K562 (cell line): ENCODE measurements at regions not wholly inside any gene's neighbourhood (a gene's known extent, or its start where the extent isn't known, plus 50 kb on each side); places are given as distances from the start of the nearest gene placed in this dataset.

Experiments
- ATF7 ChIP-seq: fragments of 450-650 bp; IDR thresholded peaks from 2 replicates; pipeline ENCODE4 v1.7.1; 2014; ENCODE audit warnings: mild to moderate bottlenecking, moderate library complexity
- GABPA ChIP-seq: fragments of 200-800 bp; sonication (Bioruptor generic); conservative IDR thresholded peaks from 2 replicates; pipeline ENCODE4 v1.6.1; 2016; ENCODE audit warnings: low read depth, missing genetic modification characterization, missing compliant biosample characterization
- HLTF ChIP-seq: fragments of 450-650 bp; IDR thresholded peaks from 2 replicates; pipeline ENCODE4 v1.6.1; 2016
- HNRNPUL1 ChIP-seq: fragments of 200-400 bp; formaldehyde crosslinking; IDR thresholded peaks from 2 replicates; pipeline ENCODE4 v1.6.1; 2017; ENCODE audit warnings: low read length
- MTA3 ChIP-seq: fragments of 450-650 bp; formaldehyde crosslinking; IDR thresholded peaks from 2 replicates; pipeline ENCODE4 v1.6.1; 2017; ENCODE audit warnings: mild to moderate bottlenecking, borderline replicate concordance
- NCOR1 ChIP-seq: fragments of 450-650 bp; IDR thresholded peaks from 2 replicates; pipeline ENCODE4 v1.6.1; 2016; ENCODE audit warnings: mild to moderate bottlenecking, moderate library complexity
- NFE2 ChIP-seq: IDR thresholded peaks from 2 replicates; pipeline ENCODE4 v1.6.1; 2014; ENCODE audit warnings: antibody characterized with exemption, low read depth
- NFIX ChIP-seq: fragments of 250-450 bp; sonication (Bioruptor Pico); IDR thresholded peaks from 2 replicates; pipeline ENCODE4 v1.4.0; 2020; ENCODE audit warnings: low read depth, mild to moderate bottlenecking, moderate library complexity
- PRPF4 ChIP-seq: fragments of 200-400 bp; formaldehyde crosslinking; IDR thresholded peaks from one replicate; pipeline ENCODE4 v1.6.1; 2017; ENCODE audit warnings: low read length, low read depth, mild to moderate bottlenecking; ENCODE audit not compliant: insufficient read depth, poor library complexity, severe bottlenecking
- RHOXF2B ChIP-seq: fragments of 250-450 bp; sonication (Bioruptor Pico); conservative IDR thresholded peaks from 2 replicates; pipeline ENCODE4 v1.5.1; 2021
- SMAD4 ChIP-seq: fragments of 250-450 bp; sonication (Bioruptor Pico); conservative IDR thresholded peaks from 2 replicates; pipeline ENCODE4 v1.8.0; 2021; ENCODE audit warnings: inconsistent platforms, mild to moderate bottlenecking, moderate library complexity
- SRF ChIP-seq, 2 experiments: fragments of 250-450, 450-650 bp in 1 of 2; sonication (Bioruptor Pico) in 1 of 2; sonication (generic) in 1 of 2; formaldehyde crosslinking; IDR thresholded peaks; 2 replicates each; pipeline versions ENCODE4 v1.5.0 to v1.5.1; 2020 to 2022; ENCODE audit warnings: mild to moderate bottlenecking in 1 of 2, missing genetic modification reagents in 1 of 2
- ZNF133 ChIP-seq: fragments of 250-450 bp; sonication (Bioruptor Pico); IDR thresholded peaks from 2 replicates; pipeline ENCODE4 v1.4.0; 2020; ENCODE audit warnings: mild to moderate bottlenecking
- ZNF589 ChIP-seq: fragments of 200-800 bp; sonication (Bioruptor generic); IDR thresholded peaks from 2 replicates; pipeline ENCODE4 v1.6.1; 2016; ENCODE audit warnings: low read depth, missing genetic modification characterization, missing compliant biosample characterization
- TF ChIP-seq, protein P1 (sequence below), 2 experiments: fragments of 450-650 bp; IDR thresholded peaks; 2 replicates each; pipeline ENCODE4 v1.6.1; 2018; ENCODE audit warnings: mild to moderate bottlenecking in 2 of 2, low read depth in 1 of 2; ENCODE audit not compliant: partially characterized antibody in 2 of 2
- TF ChIP-seq, protein P2 (sequence below): sonication (generic); formaldehyde crosslinking; IDR thresholded peaks from 2 replicates; pipeline ENCODE4 v1.8.0; 2022; ENCODE audit warnings: mild to moderate bottlenecking, missing genetic modification reagents
- TF ChIP-seq, protein P3 (sequence below): sonication (generic); formaldehyde crosslinking; IDR thresholded peaks from 2 replicates; pipeline ENCODE4 v1.8.1; 2022; ENCODE audit warnings: missing genetic modification reagents

DNA sequence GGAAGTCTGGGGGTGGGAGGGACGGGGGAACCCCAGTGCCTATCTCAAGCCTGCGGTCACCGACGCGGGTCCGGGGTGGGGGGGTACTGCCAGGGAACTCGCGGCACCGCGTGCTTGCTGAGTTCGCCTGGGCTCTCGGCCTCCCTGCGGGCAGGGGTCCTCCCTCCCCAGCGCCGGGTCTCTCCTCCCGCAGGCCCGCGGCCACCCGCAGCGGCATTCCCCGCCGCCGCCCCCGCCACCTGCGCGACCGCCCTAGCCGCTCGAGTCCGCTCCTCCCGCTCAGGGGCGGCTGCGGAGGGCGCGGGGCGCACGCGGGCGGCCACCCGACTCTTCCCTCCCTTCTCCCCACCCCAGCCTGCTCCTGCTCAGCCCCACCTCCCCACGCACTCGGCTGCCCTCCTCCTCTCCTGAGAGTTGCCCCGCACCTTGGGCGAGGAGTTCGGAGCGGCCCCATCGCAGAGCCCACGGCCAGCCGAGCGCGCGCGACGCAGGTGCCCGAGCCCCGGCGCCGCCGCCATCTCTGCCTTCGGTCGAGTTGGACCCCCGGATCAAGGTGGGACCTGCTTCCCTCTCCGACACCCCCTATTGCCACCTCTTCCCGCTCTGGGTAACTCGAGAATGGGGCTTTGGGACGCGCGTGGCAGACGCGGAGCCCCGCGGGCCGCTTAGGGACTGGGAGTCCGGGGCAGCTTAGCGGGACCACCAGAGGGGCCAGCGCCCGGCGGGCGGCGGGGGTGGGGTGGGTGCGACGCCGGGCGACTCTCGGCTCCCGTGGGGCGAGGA is 105.0 kb downstream of the LEPR start (continued):
- TF ChIP-seq, protein P1, sequence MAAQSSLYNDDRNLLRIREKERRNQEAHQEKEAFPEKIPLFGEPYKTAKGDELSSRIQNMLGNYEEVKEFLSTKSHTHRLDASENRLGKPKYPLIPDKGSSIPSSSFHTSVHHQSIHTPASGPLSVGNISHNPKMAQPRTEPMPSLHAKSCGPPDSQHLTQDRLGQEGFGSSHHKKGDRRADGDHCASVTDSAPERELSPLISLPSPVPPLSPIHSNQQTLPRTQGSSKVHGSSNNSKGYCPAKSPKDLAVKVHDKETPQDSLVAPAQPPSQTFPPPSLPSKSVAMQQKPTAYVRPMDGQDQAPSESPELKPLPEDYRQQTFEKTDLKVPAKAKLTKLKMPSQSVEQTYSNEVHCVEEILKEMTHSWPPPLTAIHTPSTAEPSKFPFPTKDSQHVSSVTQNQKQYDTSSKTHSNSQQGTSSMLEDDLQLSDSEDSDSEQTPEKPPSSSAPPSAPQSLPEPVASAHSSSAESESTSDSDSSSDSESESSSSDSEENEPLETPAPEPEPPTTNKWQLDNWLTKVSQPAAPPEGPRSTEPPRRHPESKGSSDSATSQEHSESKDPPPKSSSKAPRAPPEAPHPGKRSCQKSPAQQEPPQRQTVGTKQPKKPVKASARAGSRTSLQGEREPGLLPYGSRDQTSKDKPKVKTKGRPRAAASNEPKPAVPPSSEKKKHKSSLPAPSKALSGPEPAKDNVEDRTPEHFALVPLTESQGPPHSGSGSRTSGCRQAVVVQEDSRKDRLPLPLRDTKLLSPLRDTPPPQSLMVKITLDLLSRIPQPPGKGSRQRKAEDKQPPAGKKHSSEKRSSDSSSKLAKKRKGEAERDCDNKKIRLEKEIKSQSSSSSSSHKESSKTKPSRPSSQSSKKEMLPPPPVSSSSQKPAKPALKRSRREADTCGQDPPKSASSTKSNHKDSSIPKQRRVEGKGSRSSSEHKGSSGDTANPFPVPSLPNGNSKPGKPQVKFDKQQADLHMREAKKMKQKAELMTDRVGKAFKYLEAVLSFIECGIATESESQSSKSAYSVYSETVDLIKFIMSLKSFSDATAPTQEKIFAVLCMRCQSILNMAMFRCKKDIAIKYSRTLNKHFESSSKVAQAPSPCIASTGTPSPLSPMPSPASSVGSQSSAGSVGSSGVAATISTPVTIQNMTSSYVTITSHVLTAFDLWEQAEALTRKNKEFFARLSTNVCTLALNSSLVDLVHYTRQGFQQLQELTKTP (IDR thresholded peaks at IDR 0.05; ENCODE audit: low read depth in 1 of 2, partially characterized antibody in 2 of 2), result no peak
- 0 out of 2 replicates have a peak, but pooled peaks have one; percentile 35 for TF ChIP-seq SMAD4 (CRISPR knock-in tag)
- no peak for TF ChIP-seq GABPA (tag)
- TF ChIP-seq HNRNPUL1, result no peak
- TF ChIP-seq PRPF4, result no peak
- TF ChIP-seq NCOR1, result no peak
- TF ChIP-seq, protein P2, sequence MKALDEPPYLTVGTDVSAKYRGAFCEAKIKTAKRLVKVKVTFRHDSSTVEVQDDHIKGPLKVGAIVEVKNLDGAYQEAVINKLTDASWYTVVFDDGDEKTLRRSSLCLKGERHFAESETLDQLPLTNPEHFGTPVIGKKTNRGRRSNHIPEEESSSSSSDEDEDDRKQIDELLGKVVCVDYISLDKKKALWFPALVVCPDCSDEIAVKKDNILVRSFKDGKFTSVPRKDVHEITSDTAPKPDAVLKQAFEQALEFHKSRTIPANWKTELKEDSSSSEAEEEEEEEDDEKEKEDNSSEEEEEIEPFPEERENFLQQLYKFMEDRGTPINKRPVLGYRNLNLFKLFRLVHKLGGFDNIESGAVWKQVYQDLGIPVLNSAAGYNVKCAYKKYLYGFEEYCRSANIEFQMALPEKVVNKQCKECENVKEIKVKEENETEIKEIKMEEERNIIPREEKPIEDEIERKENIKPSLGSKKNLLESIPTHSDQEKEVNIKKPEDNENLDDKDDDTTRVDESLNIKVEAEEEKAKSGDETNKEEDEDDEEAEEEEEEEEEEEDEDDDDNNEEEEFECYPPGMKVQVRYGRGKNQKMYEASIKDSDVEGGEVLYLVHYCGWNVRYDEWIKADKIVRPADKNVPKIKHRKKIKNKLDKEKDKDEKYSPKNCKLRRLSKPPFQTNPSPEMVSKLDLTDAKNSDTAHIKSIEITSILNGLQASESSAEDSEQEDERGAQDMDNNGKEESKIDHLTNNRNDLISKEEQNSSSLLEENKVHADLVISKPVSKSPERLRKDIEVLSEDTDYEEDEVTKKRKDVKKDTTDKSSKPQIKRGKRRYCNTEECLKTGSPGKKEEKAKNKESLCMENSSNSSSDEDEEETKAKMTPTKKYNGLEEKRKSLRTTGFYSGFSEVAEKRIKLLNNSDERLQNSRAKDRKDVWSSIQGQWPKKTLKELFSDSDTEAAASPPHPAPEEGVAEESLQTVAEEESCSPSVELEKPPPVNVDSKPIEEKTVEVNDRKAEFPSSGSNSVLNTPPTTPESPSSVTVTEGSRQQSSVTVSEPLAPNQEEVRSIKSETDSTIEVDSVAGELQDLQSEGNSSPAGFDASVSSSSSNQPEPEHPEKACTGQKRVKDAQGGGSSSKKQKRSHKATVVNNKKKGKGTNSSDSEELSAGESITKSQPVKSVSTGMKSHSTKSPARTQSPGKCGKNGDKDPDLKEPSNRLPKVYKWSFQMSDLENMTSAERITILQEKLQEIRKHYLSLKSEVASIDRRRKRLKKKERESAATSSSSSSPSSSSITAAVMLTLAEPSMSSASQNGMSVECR (CRISPR knock-in tag), result peak; percentile 70
- TF ChIP-seq RHOXF2B, result no peak
- no peak for TF ChIP-seq SRF (CRISPR knock-in tag; IDR thresholded peaks at IDR 0.05)
- no peak for TF ChIP-seq NFE2
- no peak for TF ChIP-seq ZNF589 (CRISPR knock-in tag)
- no peak for TF ChIP-seq HLTF
- no peak for TF ChIP-seq ZNF133
- TF ChIP-seq ATF7, result no peak
- TF ChIP-seq, protein P3, sequence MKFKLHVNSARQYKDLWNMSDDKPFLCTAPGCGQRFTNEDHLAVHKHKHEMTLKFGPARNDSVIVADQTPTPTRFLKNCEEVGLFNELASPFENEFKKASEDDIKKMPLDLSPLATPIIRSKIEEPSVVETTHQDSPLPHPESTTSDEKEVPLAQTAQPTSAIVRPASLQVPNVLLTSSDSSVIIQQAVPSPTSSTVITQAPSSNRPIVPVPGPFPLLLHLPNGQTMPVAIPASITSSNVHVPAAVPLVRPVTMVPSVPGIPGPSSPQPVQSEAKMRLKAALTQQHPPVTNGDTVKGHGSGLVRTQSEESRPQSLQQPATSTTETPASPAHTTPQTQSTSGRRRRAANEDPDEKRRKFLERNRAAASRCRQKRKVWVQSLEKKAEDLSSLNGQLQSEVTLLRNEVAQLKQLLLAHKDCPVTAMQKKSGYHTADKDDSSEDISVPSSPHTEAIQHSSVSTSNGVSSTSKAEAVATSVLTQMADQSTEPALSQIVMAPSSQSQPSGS (CRISPR knock-in tag), result no peak
- TF ChIP-seq MTA3, result peak; percentile 30; the same call in 1 of the 2 replicates
- no peak for TF ChIP-seq NFIX
